GM21360 (cell line): ENCODE measurements at regions not wholly inside any gene's neighbourhood (a gene's known extent, or its start where the extent isn't known, plus 50 kb on each side); places are given as distances from the start of the nearest gene placed in this dataset.

Experiments used
- ATAC-seq: cut with Tn5 transposase; IDR thresholded peaks from one replicate; pipeline ENCODE4 v1.9.1; 2021; ENCODE audit warnings: mild to moderate bottlenecking, moderate library complexity; ENCODE audit not compliant: unreplicated experiment

DNA sequence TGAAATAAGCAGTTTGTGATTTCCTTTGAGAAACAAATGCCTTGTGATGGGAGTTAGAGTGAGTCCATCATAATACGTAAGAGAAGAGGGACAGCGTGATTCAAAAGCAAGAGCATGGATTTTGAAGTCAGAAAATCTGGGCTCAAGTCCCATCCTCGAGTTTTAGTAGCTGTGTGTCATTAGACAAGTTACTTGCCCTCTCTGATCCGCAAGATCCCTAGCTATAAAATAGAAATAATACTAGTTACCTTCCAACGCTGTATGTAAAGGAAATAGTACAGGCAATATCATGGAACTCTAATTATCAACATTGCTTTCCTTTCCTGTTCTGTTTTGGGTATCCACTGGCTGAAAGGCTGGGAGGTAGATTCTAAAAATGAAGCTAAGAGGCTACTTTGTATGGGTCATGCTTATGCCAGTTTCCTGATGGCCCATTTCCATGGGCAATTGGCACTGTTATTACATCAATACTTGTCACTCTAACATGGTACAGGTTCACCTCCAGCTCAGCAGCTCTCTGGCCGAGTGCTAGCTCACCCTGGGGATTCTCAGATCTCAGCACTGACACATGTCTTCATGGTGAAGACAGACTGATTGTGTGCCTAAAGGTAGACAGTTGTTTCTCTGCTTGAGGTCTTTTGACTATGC is 241.7 kb upstream of the KLF4 start:
- ATAC-seq, result no peak

DNA sequence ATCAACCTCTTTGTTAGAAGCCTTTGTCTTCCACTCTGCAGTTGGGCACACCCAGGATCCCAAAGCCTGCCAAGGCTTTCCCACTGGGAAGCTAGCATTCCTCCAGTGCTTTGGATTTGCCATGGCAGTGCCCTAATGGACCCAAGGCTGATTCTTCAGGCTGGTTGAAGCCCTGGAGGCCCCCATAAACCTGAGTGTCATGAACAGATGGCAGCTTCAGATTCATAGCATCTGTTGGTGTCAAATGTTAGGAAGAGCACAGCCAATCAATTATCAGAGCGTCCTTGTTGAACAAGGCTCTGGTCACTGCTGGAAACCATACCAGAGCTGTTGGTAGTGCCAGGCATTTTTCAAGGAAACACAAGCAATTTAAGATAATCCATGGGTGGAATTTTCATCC is 241.1 kb upstream of the KLF4 start:
- ATAC-seq, result no peak

DNA sequence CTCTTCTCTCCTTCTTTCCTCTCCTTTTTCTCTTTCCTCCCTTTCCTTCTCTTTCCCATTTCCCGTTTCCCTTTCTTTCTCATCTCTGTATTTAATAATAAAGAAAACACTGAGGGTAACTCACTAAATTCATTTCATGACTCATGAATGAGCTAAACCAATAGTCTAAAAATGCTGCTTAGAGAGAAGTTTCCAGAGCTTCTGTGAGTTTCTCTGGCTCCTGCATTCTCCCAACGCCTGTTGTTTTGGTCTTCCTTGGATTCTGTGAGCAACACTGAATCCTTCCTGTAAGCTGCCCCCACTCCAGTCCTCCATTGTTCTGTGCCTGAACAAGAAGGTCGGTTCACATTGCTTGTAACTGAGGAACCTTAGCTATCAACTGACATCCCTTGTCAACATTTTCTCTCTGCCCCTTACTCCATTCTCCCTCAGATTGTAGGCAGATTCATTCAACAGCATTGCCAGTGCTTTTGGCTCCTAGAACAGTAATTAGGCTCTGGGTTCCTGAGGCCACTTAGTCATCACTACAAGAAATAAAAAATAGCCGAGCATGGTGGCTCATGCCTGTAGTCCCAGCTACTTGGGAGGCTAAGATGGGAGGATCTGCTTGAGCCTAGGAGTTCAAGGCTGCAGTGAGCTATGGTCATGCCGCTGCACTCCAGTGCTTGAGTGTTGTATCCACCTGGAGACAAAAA is 237.7 kb upstream of the KLF4 start:
- ATAC-seq, result no peak

DNA sequence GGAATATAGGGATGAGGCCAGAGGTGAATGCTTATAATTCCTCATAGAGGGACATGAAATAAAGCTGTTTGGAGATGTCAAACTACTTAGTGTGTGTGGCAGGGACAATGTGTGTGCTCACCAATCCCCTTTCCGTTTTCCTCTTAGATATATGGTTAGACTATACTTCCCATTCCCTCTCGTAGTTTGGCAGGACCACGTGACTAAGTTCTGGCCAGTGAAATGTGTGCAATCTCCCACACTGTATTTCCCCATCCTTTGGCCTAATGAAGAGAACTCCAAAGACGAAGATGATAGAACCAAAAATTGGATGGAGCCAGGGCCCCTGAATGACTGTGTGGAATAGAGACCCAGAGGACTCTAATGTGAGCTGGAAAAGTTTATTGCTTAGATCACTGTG is 233.4 kb upstream of the KLF4 start:
- ATAC-seq, result no peak

DNA sequence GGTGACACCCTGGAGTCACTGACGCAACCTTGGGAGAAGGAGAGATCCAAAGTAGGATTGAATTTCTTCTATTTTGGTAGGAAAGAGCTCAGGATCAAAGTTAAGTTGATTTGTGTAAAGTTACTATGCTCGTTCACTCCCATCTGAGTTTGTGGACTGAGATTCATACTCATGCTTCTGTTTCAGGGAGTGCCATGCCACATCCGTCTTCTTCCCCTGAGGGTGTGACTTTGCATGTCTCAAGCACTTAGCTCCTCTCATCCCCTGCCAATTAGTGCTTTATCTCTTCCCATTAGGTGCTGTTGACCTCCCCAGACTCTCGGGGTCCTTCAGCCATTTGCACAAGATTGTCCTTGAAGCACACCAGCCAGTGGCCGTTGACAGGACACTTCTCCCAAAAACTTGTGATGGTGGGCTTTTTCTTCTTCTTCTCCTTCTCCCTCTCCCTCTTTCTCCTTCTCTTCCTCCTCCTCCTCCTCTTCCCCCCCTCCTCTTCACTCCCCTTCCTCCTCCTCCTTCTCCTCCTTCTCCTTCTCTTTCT is 232.2 kb upstream of the KLF4 start:
- no peak for ATAC-seq

DNA sequence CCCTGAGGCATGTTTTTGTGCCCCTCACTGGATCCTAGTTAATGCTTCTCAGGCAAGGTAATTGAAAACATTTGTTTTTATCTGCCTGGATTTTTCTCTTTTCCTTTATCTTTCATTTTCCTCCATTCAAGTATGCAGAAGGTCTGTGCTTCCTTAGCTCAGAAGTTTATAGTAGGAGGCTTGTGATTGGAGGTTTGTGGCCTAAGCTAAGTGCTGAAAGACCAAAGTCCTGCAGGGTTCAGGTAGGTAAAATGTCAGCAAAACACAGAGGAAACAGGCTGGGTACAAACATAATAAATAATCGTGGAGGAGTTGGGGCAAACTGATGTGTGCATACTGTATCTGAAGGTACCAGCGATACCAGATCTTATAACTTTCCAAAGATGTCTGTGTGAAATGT is 230.9 kb upstream of the KLF4 start:
- ATAC-seq, result no peak

DNA sequence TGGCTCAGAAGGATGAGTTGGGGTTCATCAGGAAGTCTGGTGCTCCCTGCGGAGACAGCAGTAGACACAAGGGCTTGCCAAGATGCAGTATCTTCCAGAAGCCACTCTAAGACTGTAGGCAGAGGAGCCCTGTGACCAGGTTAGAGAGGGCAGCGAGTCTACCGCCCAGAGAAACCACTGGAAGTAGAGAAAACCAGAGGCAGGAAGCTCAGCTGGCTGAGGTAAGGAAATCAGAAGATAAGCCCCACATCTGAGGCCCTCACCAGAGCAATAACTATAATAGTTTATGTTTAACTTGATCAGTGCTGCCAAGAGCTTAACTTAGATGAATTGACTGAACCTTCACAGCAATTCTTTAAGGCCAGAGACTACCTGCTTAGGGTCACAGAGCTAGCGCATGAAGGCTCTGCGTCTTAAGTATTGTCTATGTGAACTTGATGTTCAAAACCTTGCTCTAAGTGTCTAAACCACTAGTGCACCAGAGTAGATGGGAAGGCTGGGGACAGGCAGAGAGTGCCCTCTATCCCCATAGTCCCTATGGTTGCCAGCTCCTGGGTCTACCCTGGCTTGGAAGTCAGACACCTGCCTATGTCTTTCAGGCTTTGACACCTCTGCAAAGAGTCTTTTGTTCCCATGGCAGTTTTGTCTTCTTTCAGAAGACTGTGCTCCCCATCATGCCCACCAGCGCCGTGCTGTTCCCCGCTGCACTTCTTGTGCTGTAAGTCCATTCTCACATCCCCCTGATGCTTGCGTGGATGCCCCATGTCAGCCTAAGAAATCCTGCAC is 228.2 kb upstream of the KLF4 start:
- no peak for ATAC-seq

DNA sequence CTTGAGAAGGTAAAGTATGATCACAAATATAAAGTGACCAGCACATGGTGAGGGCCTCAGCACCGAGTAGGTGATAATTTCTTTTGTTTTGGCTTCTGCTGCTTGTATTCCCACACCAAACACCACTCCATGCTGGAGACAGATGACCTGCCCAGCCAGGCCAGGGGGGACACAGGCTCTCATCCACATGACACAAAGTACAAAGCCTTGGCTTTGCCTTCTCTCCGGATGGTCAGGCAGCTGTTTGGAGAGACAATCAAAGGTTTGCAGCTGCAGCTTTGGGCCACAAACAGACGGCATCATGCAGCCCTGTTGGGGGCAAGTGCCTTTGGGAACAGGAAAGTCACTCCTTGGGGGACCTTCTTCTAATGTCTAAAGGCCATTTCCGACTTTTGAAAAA is 226.2 kb upstream of the KLF4 start:
- no peak for ATAC-seq

DNA sequence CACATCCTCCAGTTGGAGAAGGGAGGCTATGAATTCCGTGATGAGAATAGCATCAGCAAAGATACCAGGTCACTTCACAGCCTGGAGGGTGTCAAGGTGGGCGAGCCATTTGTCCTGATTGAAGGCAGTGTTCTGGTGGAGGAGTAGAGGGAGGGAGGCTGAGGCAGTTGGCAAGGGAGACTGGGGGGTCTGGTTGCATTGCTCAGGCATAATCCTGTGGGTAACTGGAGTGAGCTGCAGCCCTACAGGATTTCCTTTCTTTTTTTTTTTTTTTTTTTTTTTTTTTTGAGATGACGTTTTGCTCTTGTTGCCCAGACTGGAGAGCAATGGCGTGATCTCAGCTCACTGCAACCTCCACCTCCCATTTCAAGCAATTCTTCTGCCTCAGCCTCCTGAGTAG is 223.9 kb upstream of the KLF4 start:
- no peak for ATAC-seq

DNA sequence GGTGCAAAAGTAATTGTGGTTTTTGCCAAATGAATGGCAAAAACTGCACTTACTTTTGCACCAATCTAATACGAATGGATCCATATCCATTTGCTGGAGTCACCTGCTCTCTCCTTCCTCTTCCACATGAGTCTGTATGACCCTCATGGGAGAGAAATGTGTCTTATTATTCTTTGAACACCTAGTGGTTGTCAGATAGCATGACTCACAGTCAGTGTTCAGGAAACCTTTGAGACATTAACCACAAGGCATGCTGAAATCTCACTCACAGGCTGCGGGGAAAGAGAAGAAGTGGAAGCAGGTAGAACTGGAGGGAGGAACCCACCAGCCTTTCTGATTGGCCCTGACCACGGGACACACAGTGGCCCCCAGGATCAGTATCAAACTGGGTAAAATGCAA is 222.8 kb upstream of the KLF4 start:
- no peak for ATAC-seq

DNA sequence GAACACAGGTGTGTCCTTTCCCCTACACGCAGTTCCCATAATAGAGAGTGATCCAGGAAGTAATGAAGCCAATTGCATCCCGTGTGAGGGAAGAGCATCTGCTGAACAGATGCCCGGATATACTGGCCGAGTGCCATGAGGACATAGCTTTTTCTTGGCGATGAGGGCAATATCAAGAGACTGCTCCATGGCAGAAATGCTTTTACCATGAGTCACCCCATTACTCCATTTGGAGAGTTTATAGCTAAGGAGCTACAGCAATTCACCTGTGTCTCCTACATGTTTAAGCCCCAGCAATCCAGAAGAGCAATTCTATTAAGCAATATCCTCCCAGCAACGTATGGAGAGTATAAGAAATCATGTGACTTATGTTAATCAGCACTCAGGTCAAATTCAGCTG is 222.0 kb upstream of the KLF4 start:
- no peak for ATAC-seq

DNA sequence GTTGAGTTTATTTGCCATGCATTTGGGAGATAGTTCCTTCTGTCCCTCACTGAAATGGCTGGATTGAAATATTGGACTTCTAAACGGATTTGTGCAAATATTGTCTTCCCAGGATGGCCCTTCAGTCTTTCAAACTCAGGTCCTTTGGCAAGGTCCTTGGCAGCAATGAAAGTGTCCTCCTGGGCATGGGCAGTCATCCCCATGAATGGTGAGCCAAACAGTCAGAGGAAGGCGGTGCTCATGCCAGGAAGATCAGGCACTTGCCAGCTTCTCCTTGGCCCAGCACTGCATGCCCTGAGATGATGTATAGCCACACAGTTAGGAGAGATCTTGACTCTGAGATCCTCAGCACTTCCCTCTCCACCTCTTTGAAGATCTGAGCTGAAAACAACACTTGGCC is 221.4 kb upstream of the KLF4 start:
- no peak for ATAC-seq

DNA sequence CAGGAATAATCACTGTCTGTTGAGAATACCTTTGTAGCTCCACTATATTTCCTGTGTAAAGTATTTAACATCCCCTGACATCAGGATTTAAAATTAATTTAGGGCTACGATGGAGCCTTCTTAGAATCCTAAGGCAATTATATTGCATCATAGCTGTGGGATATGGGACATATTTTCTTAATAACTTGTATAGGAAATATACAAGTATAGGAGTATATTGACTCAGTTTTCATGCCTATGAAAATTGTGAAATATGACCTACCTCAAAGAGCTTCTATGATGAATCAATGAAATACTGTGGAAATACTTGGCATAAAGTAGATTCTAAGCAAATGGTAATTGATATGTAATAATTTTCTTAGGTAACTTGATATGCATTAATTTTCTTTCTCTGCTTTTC is 221.0 kb upstream of the KLF4 start:
- ATAC-seq, result no peak

DNA sequence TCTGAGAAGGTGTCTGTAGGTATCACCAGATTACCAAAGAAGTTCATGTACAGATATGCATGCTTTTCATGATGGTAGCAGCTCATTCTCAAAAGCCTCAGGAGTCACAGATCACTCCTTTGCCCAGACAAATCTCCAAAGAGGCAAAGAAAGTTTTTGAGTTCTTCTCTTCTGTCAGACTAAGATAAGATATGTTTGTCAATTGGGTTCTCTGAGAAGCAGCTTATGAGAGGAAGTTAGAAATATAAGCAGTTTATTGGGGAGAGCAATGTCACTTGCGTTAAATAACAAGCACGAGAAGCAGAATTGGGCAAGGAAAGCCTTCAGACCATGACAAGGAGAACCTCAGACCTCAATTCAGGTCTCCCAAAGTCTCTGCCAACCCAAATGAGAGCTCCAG is 219.2 kb upstream of the KLF4 start:
- no peak for ATAC-seq

DNA sequence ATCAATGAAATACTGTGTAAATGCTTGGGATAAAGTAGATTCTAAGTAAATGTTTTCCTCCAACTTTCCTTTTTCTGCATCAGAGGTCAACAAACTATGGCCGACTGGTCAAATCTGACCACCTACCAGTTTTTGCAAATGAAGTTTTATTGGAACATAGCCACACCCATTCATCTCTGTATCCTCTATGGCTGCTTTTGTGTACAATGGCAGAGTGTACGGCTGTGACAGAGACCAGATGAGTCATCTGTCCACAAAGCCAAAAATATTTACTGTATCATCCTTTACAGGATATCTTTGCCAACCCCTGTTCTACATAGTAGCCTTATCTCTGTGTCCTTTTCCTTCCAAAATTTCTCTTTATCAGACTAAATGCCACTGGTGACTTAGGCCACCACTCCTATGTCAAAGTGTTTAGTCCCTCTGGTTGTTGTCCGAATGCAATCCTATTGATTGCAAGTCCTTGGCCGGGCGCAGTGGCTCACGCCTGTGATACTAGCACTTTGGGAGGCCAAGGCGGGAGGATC is 218.4 kb upstream of the KLF4 start:
- ATAC-seq, result no peak

DNA sequence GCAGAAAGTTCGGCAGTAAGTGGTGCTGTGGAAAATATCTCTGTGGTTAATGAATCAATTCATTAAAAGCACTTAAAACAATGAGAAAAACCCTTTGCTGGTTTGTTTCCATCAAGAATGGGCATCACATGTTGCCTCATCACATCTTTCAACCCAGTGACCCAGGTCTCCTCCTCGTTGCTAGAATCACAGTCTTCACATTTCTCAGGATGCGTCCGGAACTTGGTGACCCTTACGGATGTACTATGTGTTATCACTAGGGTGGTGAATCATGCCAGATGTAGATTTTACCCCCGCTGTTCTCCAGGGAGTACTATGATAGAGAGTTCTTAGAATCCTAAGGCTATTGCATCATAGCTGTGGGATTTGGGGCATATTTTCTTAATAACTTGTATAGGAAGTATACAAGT is 217.9 kb upstream of the KLF4 start:
- no peak for ATAC-seq

DNA sequence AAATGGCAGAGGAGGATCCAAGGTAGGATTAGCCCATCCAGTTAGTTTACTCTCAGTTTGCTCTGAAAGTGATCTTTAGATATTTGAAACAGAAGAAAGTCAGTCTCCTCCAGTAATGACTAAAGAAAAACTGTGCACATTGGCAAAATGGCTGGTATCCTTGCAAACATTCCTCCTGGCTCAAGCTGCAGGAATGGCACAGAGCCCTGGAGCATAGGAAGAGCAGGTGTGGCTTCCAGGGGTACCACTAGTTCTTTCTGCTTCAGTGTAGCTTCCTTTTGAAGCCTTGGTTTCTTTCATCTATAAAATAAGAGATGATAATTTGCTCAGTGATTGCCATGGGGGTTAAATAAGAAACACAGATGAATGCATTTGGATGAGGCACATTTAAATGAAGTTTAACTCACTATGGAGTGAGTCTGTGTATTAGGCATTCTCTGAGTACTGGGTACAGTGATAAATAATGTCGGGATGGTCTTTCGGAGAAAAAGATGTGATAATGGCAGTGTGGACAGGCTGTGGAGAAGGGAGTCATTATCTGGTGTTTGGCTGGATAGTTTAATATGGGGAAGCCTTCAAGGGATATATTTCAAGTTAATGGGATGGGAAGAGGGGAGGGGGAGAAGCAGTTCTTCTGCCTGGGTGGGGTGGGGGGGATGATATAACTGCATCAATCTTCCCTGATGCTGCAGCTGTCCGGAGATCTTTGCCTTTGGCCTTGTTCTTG is 217.3 kb upstream of the KLF4 start:
- no peak for ATAC-seq

DNA sequence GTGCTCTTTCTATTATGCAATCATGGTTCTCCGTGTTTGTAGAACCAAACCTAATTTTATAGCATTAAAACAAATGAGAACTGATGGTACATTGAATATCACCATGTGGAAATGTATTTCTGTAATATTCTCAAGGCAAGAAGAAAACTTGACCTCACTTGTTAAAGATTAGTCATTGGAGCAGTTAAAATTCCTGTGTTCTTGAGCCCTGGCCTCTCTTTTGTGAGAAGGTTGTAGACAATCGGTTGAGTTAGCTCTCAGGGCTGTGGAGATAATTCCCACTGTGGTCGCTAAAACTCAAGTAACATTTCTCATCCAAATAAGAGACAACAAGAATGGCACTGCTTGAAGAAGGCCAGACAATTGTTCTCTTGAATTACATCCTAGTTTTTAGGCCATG is 216.0 kb upstream of the KLF4 start:
- no peak for ATAC-seq

DNA sequence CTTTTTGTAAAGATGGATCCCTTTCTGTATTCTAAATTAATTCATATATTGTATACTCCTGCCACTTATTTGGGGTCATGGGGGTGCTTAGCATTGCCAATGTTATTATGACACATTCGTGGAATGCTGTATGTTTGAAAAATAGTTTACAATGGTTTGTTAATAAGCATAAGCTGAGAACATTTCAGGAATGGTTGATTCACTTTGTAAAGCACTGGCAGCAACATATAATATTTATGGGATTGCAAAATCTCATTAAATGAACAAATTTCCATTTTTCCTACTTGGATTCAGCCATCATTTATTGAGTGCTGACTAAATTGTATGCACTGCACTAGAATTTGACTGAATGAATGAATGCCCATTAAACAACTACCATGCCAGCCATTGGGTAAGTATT is 215.2 kb upstream of the KLF4 start:
- ATAC-seq, result no peak

DNA sequence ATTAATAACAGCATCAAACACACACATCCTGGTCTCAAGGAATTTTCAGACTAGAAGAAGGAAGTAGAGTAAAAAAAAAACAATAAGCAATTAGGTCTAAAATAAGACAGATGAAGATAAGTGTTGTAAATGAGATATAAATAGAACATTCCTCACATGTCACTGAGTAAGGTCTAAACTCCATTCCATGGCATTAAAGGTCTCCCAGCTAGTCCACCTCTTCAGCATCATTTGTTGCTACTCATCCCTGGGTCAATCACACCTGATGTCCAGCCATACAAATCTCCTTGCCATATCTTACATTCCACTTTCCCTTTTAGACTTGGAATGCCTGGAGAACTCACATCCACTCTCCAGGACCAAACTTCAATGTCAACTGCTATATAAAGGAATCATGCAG is 214.1 kb upstream of the KLF4 start:
- ATAC-seq, result no peak

DNA sequence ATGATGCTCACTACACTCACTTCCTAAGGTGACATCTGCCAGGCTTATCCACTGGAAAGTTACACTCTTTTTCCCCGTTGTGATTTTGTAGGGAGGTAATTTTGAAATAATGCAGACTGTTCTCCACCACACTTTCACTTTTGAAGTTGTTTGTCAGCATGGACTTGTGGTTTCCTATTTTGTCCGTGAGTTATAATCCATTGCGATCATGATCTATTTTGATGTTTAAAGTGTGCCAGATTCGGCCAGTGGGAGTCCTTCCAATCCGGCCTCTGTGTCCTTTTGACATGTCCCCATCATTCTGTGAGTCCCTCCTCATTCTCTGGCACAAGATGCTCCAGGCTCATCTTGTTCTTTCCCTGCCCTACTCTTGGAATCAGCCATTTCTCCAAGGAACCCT is 211.3 kb upstream of the KLF4 start:
- no peak for ATAC-seq
